GM15510 (cell line): ENCODE measurements at regions not wholly inside any gene's neighbourhood (a gene's known extent, or its start where the extent isn't known, plus 50 kb on each side); places are given as distances from the start of the nearest gene placed in this dataset.

ENCODE experiments used
- POLR2A ChIP-seq: IDR thresholded peaks from 3 replicates; pipeline ENCODE4 v1.6.1; 2011; ENCODE audit warnings: borderline replicate concordance; ENCODE audit not compliant: insufficient read length; ENCODE audit errors: extremely low read depth

DNA sequence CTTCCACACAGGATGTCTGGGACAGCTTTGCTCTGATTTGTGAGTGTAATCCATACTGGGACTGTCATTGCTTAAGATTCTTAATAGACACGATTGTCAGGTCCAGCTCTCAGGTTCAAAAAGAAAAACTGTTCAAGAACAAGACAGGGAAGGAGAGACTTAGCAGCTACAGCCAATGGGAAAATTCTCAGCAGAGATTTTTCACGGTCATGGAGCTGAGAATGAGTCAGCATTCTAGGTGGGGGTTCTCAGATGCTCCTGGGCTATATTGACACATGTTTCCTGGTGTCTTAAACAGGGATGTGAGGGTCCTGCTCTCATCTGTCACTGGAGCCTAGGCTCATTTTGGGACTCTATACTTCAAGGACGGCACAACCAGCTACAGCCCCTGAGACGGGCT lies 318.3 kb downstream of the RRAGC start:
- no peak for TF ChIP-seq POLR2A

DNA sequence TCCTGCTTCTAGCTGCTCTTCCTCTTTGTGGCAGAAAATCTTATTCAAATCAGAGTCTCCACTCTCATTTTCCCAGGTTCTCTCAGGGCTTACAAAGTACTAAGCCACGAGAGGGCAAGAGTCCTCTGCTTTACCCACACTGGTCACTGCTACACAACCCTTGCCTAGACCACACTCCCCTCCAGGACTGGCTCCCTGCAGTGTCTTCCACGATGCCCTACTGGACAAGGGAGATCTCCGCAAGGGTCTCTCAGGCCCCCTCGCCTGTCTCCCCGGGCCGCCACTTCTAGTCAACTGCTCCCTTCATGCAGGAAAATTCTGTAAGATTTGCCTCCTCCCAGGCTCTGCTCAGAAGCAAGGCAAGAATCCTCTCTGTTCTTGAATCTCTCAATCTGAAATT lies 319.6 kb downstream of the RRAGC start:
- no peak for TF ChIP-seq POLR2A

- no peak for TF ChIP-seq POLR2A
Measured at GRCh38 chr1:38538834-38539233, 320.7 kb downstream of the RRAGC start.

DNA sequence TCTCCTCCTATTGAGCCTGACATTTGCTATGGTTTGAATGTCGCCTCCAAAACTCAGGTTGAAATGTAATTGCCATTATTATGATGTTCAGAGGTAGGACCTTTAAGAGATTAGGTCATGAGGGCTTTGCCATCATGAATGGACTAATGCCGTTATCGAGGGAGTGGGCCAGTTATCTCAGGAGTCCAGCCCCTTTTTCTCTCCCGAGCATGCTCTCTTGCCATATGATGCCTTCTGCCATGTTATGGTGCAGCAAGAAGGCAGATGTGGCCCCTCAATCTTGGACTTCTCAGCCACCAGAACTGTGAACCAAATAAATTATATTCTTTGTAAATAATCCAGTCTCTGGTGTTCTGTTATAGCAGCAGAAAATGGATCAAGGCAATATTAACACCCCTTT lies 323.5 kb downstream of the RRAGC start:
- no peak for TF ChIP-seq POLR2A

DNA sequence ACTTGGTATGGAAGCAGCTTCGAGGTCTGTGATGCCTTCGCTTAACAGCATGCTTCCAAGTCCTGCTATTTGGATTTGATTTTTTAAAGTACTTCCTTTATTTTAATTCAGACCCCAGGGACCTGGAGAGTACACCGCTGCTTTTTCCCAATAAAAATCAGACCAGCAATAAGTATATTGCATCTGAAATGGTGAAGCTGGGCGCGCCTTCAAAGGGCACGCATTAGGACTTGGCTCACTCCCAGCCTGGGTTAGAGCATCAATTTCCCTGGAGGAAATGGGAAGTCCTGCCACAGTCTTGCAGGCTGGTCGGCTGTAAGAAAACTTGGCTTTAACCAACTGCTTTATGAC lies 325.1 kb downstream of the RRAGC start:
- TF ChIP-seq POLR2A: no peak

DNA sequence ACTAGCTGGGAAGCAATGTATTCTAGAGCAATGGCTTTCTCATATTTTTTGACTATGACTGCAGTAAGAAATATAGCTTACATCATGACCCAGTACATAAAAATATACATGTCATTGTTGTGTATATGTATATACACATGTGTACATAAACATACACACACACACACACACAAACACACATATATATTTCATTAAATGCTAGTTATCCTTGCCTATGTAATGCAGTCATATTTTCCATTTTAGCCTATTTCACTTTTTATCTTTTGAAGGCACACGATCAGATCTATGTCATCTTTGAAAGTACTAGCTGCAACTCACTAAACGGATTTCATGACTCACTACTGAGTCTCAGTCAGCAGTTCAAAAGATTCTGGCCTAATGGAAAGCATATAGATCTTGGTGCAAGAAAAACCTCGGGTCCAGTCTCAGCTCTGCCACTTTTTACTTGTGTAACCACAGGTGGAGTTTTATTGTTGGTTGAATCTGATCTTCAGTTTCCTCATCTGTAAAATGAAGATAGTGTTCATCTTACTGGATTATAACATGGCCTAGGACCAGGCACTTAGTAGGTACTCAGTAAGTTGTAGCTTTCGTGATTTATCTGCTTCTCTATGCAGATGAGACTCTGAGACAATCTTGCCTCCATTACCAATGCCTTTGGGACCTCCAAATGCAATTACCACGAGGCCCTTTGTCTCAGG lies 325.6 kb downstream of the RRAGC start:
- TF ChIP-seq POLR2A: no peak

DNA sequence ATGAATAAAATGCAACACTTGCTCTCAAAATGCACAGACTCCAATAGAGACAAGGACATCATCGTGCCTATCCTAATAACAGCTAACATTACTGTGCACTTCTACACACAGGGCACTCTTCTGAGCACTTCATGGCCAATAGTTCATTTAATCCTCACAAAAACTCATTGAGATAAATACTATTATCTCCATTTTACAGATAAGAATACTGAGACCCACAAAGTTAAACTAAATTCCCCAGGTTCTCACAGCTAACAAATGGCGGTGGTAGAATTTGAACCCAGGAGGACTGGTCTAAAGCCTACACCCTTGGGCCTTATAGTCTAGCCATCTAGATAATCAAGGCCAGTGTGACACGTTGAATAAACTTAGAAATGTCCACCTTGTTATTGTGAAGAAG lies 328.6 kb downstream of the RRAGC start:
- TF ChIP-seq POLR2A: no peak

DNA sequence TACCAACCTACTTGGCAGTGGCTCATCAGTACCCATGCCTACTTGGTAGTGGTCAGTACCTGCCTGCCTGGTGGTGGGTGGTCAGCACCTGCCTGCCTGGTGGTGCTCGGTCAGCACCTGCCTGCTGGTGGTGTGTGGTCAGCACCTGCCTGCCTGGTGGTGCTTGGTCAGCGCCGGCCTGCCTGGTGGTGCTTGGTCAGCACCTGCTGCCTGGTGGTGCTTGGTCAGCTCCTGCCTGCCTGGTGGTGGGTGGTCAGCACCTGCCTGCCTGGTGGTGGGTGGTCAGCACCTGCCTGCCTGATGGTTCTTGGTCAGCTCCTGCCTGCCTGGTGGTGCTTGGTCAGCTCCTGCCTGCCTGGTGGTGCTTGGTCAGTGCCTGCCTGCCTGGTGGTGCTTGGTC lies 329.6 kb downstream of the RRAGC start:
- no peak for TF ChIP-seq POLR2A

GRCh38 chr1:38529391-38529790 lies 330.2 kb downstream of the RRAGC start:
- no peak for TF ChIP-seq POLR2A

DNA sequence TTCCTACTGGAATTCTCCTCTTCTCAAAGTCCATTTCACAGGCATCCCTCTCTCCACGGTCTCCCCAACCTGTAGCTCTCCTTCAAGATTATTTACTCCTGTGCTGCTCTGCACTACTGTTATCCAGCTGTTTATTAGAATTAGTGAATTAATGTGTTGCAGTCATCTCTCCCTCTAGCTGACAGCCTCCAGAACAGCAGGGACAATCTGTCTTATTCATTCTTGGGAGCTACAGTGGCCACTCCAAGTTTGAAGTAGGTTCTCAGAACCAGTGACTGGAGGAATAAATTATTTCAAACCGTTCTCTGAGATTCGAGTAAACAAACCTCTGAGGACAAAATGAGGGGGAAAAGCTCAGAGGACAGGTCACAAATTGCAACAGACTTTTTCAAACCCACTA lies 330.9 kb downstream of the RRAGC start:
- TF ChIP-seq POLR2A: no peak

DNA sequence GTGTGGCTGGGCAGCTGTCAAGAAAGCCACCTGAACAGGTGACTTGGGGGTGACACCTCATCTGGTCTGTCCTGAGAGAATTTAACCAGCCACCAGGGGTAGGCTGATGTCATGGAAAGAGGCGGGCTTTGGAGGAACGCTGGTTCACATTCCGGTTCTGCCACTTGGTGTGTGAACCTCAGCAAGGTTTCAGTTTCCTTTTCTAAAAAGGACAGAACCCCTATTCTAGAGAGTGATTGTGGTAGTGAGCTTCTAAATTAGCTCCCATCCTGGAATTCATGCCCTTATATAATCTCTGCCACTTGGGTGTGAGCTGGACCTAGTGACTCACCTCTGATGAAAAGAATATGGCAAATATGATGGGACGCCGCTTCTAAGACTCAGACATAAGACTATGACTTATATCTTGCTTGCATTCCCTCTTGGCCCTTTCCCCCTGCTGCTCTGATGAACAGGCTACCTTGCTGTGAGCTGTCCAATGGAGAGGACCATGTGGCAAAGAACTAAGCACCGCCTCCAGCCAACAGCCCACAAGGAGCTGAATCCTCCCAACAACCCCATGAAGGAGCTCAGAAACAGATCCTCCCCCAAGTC lies 332.1 kb downstream of the RRAGC start:
- no peak for TF ChIP-seq POLR2A

GRCh38 chr1:38526046-38526445 lies 333.5 kb downstream of the RRAGC start:
- no peak for TF ChIP-seq POLR2A

GRCh38 chr1:38525343-38526043 lies 334.1 kb downstream of the RRAGC start:
- TF ChIP-seq POLR2A: no peak

- TF ChIP-seq POLR2A: no peak
Measured at GRCh38 chr1:38524025-38524641, 335.4 kb downstream of the RRAGC start.

DNA sequence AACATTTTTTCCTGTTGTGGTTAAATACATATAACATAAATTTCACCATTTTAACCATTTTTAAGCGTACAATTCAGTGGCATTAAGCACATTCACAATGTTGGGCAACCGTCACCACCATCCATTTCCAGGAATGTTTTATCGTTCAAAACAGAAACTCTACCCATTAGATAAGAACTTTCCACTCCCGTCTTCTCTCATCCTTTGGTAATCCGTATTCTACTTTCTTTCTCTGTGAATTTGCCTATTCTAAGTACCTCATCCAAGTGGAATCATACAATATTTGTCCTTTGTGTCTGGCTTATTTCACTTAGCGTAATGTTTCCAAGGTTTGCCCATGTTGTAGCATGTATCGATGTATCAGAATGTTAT lies 336.0 kb downstream of the RRAGC start:
- no peak for TF ChIP-seq POLR2A
